Neuronal stem cell (in vitro differentiated cells): ENCODE measurements at regions not wholly inside any gene's neighbourhood (a gene's known extent, or its start where the extent isn't known, plus 50 kb on each side); places are given as distances from the start of the nearest gene placed in this dataset.

Experiments
- DNase-seq: peaks from one replicate; pipeline ENCODE4 v3.0.0-alpha.2; 2013; ENCODE audit warnings: low spot score
- H2AFZ ChIP-seq: one replicate; pipeline ENCODE4 v1.6.1; 2013; ENCODE audit warnings: mild to moderate bottlenecking, low read length, inconsistent platforms
- H2AK5ac ChIP-seq: 2 replicates; pipeline ENCODE4 v1.6.1; 2013; ENCODE audit warnings: low read depth, mild to moderate bottlenecking, inconsistent platforms, low read length, moderate library complexity, mixed read lengths
- H2BK120ac ChIP-seq: 2 replicates; pipeline ENCODE4 v1.6.1; 2013; ENCODE audit warnings: low read depth, mild to moderate bottlenecking, inconsistent platforms, low read length, moderate library complexity, mixed read lengths
- H2BK12ac ChIP-seq: one replicate; pipeline ENCODE4 v1.6.1; 2013; ENCODE audit warnings: low read length, inconsistent platforms
- H2BK15ac ChIP-seq: 2 replicates; pipeline ENCODE4 v1.6.1; 2013; ENCODE audit warnings: mild to moderate bottlenecking, low read length, inconsistent platforms, mixed read lengths
- H2BK5ac ChIP-seq: one replicate; pipeline ENCODE4 v1.6.1; 2013; ENCODE audit warnings: inconsistent platforms, mild to moderate bottlenecking, low read length, moderate library complexity
- H3K14ac ChIP-seq: one replicate; pipeline ENCODE4 v1.6.1; 2013; ENCODE audit warnings: low read length, inconsistent platforms
- H3K18ac ChIP-seq: 2 replicates; pipeline ENCODE4 v1.6.1; 2013; ENCODE audit warnings: low read length, inconsistent platforms
- H3K23ac ChIP-seq: 2 replicates; pipeline ENCODE4 v1.6.1; 2013; ENCODE audit warnings: low read depth, mild to moderate bottlenecking, mixed read lengths, low read length, inconsistent platforms; ENCODE audit not compliant: poor library complexity
- H3K27ac ChIP-seq: replicated peaks from 3 replicates; pipeline ENCODE4 v1.5.1; 2013; ENCODE audit warnings: low read length, inconsistent platforms
- H3K27me3 ChIP-seq, 3 experiments: 2 replicates each; pipeline ENCODE4 v1.6.1; 2013; ENCODE audit warnings: low read length in 3 of 3, mild to moderate bottlenecking in 2 of 3, inconsistent platforms in 1 of 3, low read depth in 1 of 3, mixed read lengths in 1 of 3, moderate library complexity in 1 of 3; ENCODE audit not compliant: control insufficient read depth in 3 of 3, insufficient read depth in 3 of 3
- H3K36me3 ChIP-seq, 2 donors: replicated peaks in 1 of 2; 2 replicates each; pipeline ENCODE4 v1.6.1; 2013; ENCODE audit warnings: low read length in 2 of 2; ENCODE audit not compliant: control insufficient read depth in 2 of 2, insufficient read depth in 2 of 2
- H3K4ac ChIP-seq: 2 replicates; pipeline ENCODE4 v1.6.1; 2013; ENCODE audit warnings: inconsistent platforms, mild to moderate bottlenecking, low read length, moderate library complexity
- H3K4me1 ChIP-seq, 2 donors: 1 replicate in 1 of 2; 2 replicates in 1 of 2; pipeline ENCODE4 v1.6.1; 2013; ENCODE audit warnings: low read length in 2 of 2, low read depth in 1 of 2; ENCODE audit not compliant: control insufficient read depth in 2 of 2, insufficient read depth in 1 of 2
- H3K4me2 ChIP-seq: one replicate; pipeline ENCODE4 v1.6.1; 2013; ENCODE audit warnings: mild to moderate bottlenecking, low read length, inconsistent platforms; ENCODE audit not compliant: insufficient read depth, poor library complexity, severe bottlenecking
- H3K4me3 ChIP-seq, 2 donors: 2 replicates each; pipeline ENCODE4 v1.5.1; 2013; ENCODE audit warnings: low read length in 2 of 2, mild to moderate bottlenecking in 2 of 2, inconsistent platforms in 1 of 2, moderate library complexity in 1 of 2
- H3K79me1 ChIP-seq: one replicate; pipeline ENCODE4 v1.6.1; 2013; ENCODE audit warnings: low read depth, mild to moderate bottlenecking, inconsistent platforms, low read length, moderate library complexity
- H3K9ac ChIP-seq: one replicate; pipeline ENCODE4 v1.6.1; 2013; ENCODE audit warnings: mild to moderate bottlenecking, low read depth, low read length, inconsistent platforms; ENCODE audit not compliant: poor library complexity
- H3K9me3 ChIP-seq, 2 donors: replicated peaks in 1 of 2; 2 replicates each; pipeline versions ENCODE3 to v1.6.1; 2013; ENCODE audit warnings: low read length in 2 of 2, mild to moderate bottlenecking in 2 of 2, inconsistent platforms in 1 of 2, low read depth in 1 of 2, mixed read lengths in 1 of 2, moderate library complexity in 1 of 2; ENCODE audit not compliant: control insufficient read depth in 2 of 2, insufficient read depth in 1 of 2
- H4K8ac ChIP-seq: one replicate; pipeline ENCODE4 v1.6.1; 2013; ENCODE audit warnings: low read depth, mild to moderate bottlenecking, inconsistent platforms, low read length, moderate library complexity
- H4K91ac ChIP-seq: one replicate; pipeline ENCODE4 v1.6.1; 2013; ENCODE audit warnings: low read length, low read depth, mild to moderate bottlenecking, inconsistent platforms; ENCODE audit not compliant: poor library complexity
- WGBS, 2 donors: extraction: QIAGEN DNeasy Blood & Tissue Kit; methylation state at CpG; one replicate each; pipeline ENCODE4 v1.1.7; 2013; ENCODE audit warnings: missing lambda C conversion rate in 2 of 2, mixed read lengths in 1 of 2; ENCODE audit not compliant: insufficient read length in 2 of 2, insufficient replicate concordance in 1 of 2; ENCODE audit errors: extremely low coverage in 2 of 2; 5-methylcytosine and 5-hydroxymethylcytosine counted together

DNA sequence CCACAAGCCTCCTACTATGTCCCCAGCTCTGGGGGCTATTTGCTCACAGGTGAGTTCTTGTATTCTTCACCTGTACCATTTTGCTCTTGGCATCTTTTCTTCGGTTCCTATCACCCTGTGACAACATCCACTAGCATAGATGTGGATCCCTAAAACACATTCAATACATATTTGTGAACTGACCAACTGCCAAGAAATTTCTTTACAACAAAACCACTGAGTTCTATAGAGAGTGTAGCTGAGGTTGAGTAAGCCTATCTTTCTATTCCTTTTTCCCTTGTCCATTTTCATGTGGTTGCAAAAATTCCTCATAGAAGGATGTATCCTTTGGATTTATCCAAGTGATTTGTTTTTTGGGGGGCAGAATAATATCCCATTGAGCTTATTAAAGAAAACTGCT is 192.7 kb upstream of the ITGA4 start:
- no peak overlapping the region for H2AK5ac ChIP-seq
- no peaks in the 10 kb centered on the region for H3K79me1 ChIP-seq
- no peak for DNase-seq
- H2AFZ ChIP-seq, result no peak overlapping the region
- H4K91ac ChIP-seq, result no peak overlapping the region
- no peak overlapping the region for H3K9ac ChIP-seq
- no peak overlapping the region for H3K4ac ChIP-seq
- H3K4me3 ChIP-seq, result no peak overlapping the region
- no peak overlapping the region for H3K23ac ChIP-seq
- H3K36me3 ChIP-seq, result no peaks in the 10 kb centered on the region
- no peak overlapping the region for H3K4me2 ChIP-seq
- H3K9me3 ChIP-seq, result no peaks in the 10 kb centered on the region
- no peak overlapping the region for H4K8ac ChIP-seq
- no peak overlapping the region for H3K18ac ChIP-seq
- no peaks in the 10 kb centered on the region for H3K4me1 ChIP-seq
- H3K14ac ChIP-seq, result no peak overlapping the region
- no peak overlapping the region for H3K27ac ChIP-seq
- no peak overlapping the region for H2BK12ac ChIP-seq
- H2BK5ac ChIP-seq, result no peak overlapping the region
- H3K27me3 ChIP-seq, result no peaks in the 10 kb centered on the region
- H2BK15ac ChIP-seq, result no peak overlapping the region
- no CpG with 5 or more reads among the region's 1 CpG for WGBS, 2 donors
- H2BK120ac ChIP-seq, result no peak overlapping the region

- Histone ChIP-seq H3K79me1 (no peaks in the 10 kb centered on the region), H3K36me3 (no peaks in the 10 kb centered on the region)
Measured at GRCh38 chr2:181266614-181267013, 190.6 kb upstream of the ITGA4 start.

DNA sequence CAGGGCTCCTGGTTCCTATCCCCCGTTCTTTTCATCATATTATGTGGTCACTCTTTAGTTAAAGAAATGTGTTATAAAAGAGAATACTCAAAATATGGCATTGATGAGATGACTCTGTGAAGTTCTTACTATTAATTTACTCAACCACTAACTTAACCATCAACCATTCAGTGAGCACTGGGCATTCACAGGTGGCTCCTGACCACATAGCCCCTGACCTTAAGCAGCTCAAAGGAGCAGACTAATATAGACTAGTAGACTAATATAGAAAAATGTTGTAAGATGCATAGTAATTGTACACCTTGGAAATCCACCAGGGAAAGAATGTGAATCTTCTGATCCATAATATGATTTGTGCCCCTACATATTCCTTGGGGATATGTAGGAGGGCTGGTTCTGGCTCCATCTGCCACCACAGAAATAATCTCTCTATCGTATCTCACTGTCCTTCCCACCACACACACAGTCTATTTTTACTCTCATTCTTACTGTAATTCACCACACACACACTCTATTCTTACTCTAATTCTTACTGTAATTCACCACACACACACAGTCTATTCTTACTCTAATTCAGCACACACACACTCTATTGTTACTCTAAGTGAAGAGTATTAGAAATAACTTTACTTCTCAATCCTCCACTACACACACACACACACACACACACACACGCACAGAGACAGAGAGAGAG is 188.9 kb upstream of the ITGA4 start:
- no peak overlapping the region for H2AFZ ChIP-seq
- H3K4me3 ChIP-seq, result no peak overlapping the region
- no peak for DNase-seq
- H3K9ac ChIP-seq, result no peak overlapping the region
- H2AK5ac ChIP-seq, result no peak overlapping the region
- no peak overlapping the region for H3K4me2 ChIP-seq
- H2BK12ac ChIP-seq, result no peak overlapping the region
- no peaks in the 10 kb centered on the region for H3K27me3 ChIP-seq
- H3K23ac ChIP-seq, result no peak overlapping the region
- no peak overlapping the region for H3K14ac ChIP-seq
- no peaks in the 10 kb centered on the region for H3K36me3 ChIP-seq
- no peak overlapping the region for H4K8ac ChIP-seq
- H3K4ac ChIP-seq, result no peak overlapping the region
- H2BK120ac ChIP-seq, result no peak overlapping the region
- no peaks in the 10 kb centered on the region for H3K79me1 ChIP-seq
- WGBS, 2 donors, result no CpG with 5 or more reads among the region's 3 CpGs
- no peak overlapping the region for H3K27ac ChIP-seq
- H3K4me1 ChIP-seq, result no peaks in the 10 kb centered on the region
- H3K9me3 ChIP-seq, result no peaks in the 10 kb centered on the region
- no peak overlapping the region for H3K18ac ChIP-seq
- no peak overlapping the region for H4K91ac ChIP-seq
- H2BK5ac ChIP-seq, result no peak overlapping the region
- H2BK15ac ChIP-seq, result no peak overlapping the region

More at GRCh38 chr2:181266614-181267013, 190.6 kb upstream of the ITGA4 start:
- H3K4me2 ChIP-seq, result no peak overlapping the region
- H3K4ac ChIP-seq, result no peak overlapping the region
- no peaks in the 10 kb centered on the region for H3K9me3 ChIP-seq
- H2AK5ac ChIP-seq, result no peak overlapping the region
- H3K4me1 ChIP-seq, result no peaks in the 10 kb centered on the region
- no peak overlapping the region for H3K18ac ChIP-seq
- no peak overlapping the region for H2BK120ac ChIP-seq
- H2BK5ac ChIP-seq, result no peak overlapping the region
- H3K27me3 ChIP-seq, result no peaks in the 10 kb centered on the region
- no peak overlapping the region for H3K14ac ChIP-seq
- H4K91ac ChIP-seq, result no peak overlapping the region
- WGBS, 2 donors, result no CpG with 5 or more reads among the region's 3 CpGs
- H3K23ac ChIP-seq, result no peak overlapping the region
- no peak overlapping the region for H2BK12ac ChIP-seq
- H3K9ac ChIP-seq, result no peak overlapping the region
- no peak overlapping the region for H2AFZ ChIP-seq
- H4K8ac ChIP-seq, result no peak overlapping the region
- no peak overlapping the region for H3K27ac ChIP-seq
- no peak for DNase-seq
- H3K4me3 ChIP-seq, result no peak overlapping the region
- H2BK15ac ChIP-seq, result no peak overlapping the region

DNA sequence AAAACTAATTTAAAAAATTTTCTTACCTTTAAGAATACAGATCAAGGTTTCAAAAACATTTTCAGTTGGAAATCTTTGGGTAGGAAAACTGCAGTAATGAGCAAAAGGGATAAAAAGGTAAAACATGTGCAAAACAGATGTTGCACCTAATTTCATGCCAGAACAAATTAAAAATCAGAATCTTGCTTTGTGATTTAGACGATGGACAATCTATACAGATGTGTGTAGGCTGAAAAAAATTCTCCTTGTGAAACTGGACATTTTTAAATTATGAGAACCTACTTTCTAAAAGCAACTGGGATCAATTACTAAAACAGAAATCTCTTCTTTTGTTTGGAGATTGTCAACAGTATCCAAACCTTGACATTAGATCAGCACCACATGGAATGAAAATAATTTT is 183.2 kb upstream of the ITGA4 start:
- H3K4me3 ChIP-seq, result no peak overlapping the region

More for the DNA sequence above, 183.2 kb upstream of the ITGA4 start:
- Histone ChIP-seq H2BK5ac (no peak overlapping the region), H3K27ac (no peak overlapping the region), H3K79me1 (no peaks in the 10 kb centered on the region), H2AK5ac (no peak overlapping the region), H4K91ac (no peak overlapping the region), H3K9ac (no peak overlapping the region), H3K23ac (no peak overlapping the region), H2BK15ac (no peak overlapping the region), H2AFZ (no peak overlapping the region), H2BK12ac (no peak overlapping the region), H3K18ac (no peak overlapping the region), H3K14ac (no peak overlapping the region), H3K9me3 (no peaks in the 10 kb centered on the region), H3K27me3 (no peaks in the 10 kb centered on the region), H3K4me1 (no peaks in the 10 kb centered on the region), H3K4me2 (no peak overlapping the region), H3K4ac (no peak overlapping the region), H4K8ac (no peak overlapping the region), H2BK120ac (no peak overlapping the region), H3K36me3 (no peaks in the 10 kb centered on the region)
- WGBS, 2 donors, result no CpG with 5 or more reads among the region's 1 CpG
- no peak for DNase-seq
